H9 (cell line): ENCODE measurements at regions not wholly inside any gene's neighbourhood (a gene's known extent, or its start where the extent isn't known, plus 50 kb on each side); places are given as distances from the start of the nearest gene placed in this dataset.

ENCODE experiments used
- DNase-seq: peaks from one replicate; pipeline ENCODE4 v3.0.0-alpha.2; 2017
- H2AFZ ChIP-seq: one replicate; pipeline ENCODE4 v1.6.1; 2013; ENCODE audit warnings: mild to moderate bottlenecking, low read length, control low read depth, moderate library complexity
- H2AK5ac ChIP-seq: 2 replicates; pipeline ENCODE4 v1.6.1; 2013; ENCODE audit warnings: low read length, control low read depth, mixed read lengths; ENCODE audit not compliant: insufficient read length
- H2BK120ac ChIP-seq: one replicate; pipeline ENCODE4 v1.6.1; 2013; ENCODE audit warnings: low read depth, mild to moderate bottlenecking, low read length, control low read depth, inconsistent platforms; ENCODE audit not compliant: poor library complexity, severe bottlenecking
- H2BK12ac ChIP-seq: 2 replicates; pipeline ENCODE4 v1.6.1; 2013; ENCODE audit warnings: low read length, control low read depth, mixed read lengths, low read depth; ENCODE audit not compliant: insufficient read length
- H2BK15ac ChIP-seq: 2 replicates; pipeline ENCODE4 v1.6.1; 2013; ENCODE audit warnings: low read depth, low read length, control low read depth
- H2BK20ac ChIP-seq: one replicate; pipeline ENCODE4 v1.6.1; 2013; ENCODE audit warnings: low read depth, mild to moderate bottlenecking, low read length, control low read depth, inconsistent platforms; ENCODE audit not compliant: poor library complexity, severe bottlenecking
- H2BK5ac ChIP-seq: 2 replicates; pipeline ENCODE4 v1.6.1; 2013; ENCODE audit warnings: low read length, control low read depth, mixed read lengths; ENCODE audit not compliant: insufficient read length
- H3K14ac ChIP-seq: 2 replicates; pipeline ENCODE4 v1.6.1; 2013; ENCODE audit warnings: low read length, control low read depth; ENCODE audit not compliant: insufficient read depth
- H3K18ac ChIP-seq: 2 replicates; pipeline ENCODE4 v1.6.1; 2013; ENCODE audit warnings: low read depth, mild to moderate bottlenecking, mixed read lengths, low read length, control low read depth; ENCODE audit not compliant: insufficient read length
- H3K23ac ChIP-seq: 2 replicates; pipeline ENCODE4 v1.6.1; 2013; ENCODE audit warnings: low read length, control low read depth, mixed read lengths, low read depth; ENCODE audit not compliant: insufficient read length
- H3K23me2 ChIP-seq: 2 replicates; pipeline ENCODE4 v1.6.1; 2013; ENCODE audit warnings: low read depth, mild to moderate bottlenecking, mixed read lengths, low read length, control low read depth; ENCODE audit not compliant: insufficient read length, poor library complexity, severe bottlenecking
- H3K27ac ChIP-seq: 2 replicates; pipeline ENCODE4 v1.5.1; 2013; ENCODE audit warnings: low read length, control low read depth, mixed read lengths, low read depth; ENCODE audit not compliant: insufficient read length
- H3K27me3 ChIP-seq: 2 replicates; pipeline ENCODE4 v1.6.1; 2013; ENCODE audit warnings: low read length, control low read depth, inconsistent platforms; ENCODE audit not compliant: insufficient read depth
- H3K4ac ChIP-seq: 2 replicates; pipeline ENCODE4 v1.6.1; 2013; ENCODE audit warnings: low read depth, mild to moderate bottlenecking, control low read depth, inconsistent platforms, low read length, moderate library complexity
- H3K4me1 ChIP-seq: 2 replicates; pipeline ENCODE4 v1.6.1; 2013; ENCODE audit warnings: low read length, control low read depth, inconsistent platforms; ENCODE audit not compliant: insufficient read depth
- H3K4me2 ChIP-seq: 2 replicates; pipeline ENCODE4 v1.6.1; 2013; ENCODE audit warnings: low read length, control low read depth, mixed read lengths; ENCODE audit not compliant: insufficient read length, insufficient read depth
- H3K56ac ChIP-seq: 2 replicates; pipeline ENCODE4 v1.6.1; 2013; ENCODE audit warnings: low read depth, mild to moderate bottlenecking, mixed read lengths, low read length, control low read depth; ENCODE audit not compliant: insufficient read length
- H3K79me1 ChIP-seq: 2 replicates; pipeline ENCODE4 v1.6.1; 2013; ENCODE audit warnings: low read depth, mild to moderate bottlenecking, moderate library complexity, low read length, control low read depth, inconsistent platforms; ENCODE audit not compliant: insufficient read depth, poor library complexity, severe bottlenecking
- H3K79me2 ChIP-seq: 2 replicates; pipeline ENCODE4 v1.6.1; 2013; ENCODE audit warnings: low read length, control low read depth, inconsistent platforms; ENCODE audit not compliant: insufficient read depth
- H3K9ac ChIP-seq: 2 replicates; pipeline ENCODE4 v1.6.1; 2013; ENCODE audit warnings: low read length, control low read depth, mixed read lengths; ENCODE audit not compliant: insufficient read length; ENCODE audit errors: extremely low read depth
- H3K9me3 ChIP-seq: one replicate; pipeline ENCODE4 v1.6.1; 2013; ENCODE audit warnings: low read depth, low read length, inconsistent platforms; ENCODE audit not compliant: control insufficient read depth
- H3T11ph ChIP-seq: one replicate; pipeline ENCODE4 v1.6.1; 2013; ENCODE audit warnings: mild to moderate bottlenecking, low read length, control low read depth, inconsistent platforms
- H4K20me1 ChIP-seq: one replicate; pipeline ENCODE4 v1.6.1; 2013; ENCODE audit not compliant: control insufficient read depth, insufficient read length, insufficient read depth
- H4K5ac ChIP-seq: 2 replicates; pipeline ENCODE4 v1.6.1; 2013; ENCODE audit warnings: low read depth, mild to moderate bottlenecking, mixed read lengths, low read length, control low read depth; ENCODE audit not compliant: insufficient read length
- H4K8ac ChIP-seq: replicated peaks from 2 replicates; pipeline ENCODE4 v1.6.1; 2013; ENCODE audit warnings: low read length, control low read depth, mixed read lengths, low read depth; ENCODE audit not compliant: insufficient read length
- H4K91ac ChIP-seq: 2 replicates; pipeline ENCODE4 v1.6.1; 2013; ENCODE audit warnings: low read depth, mild to moderate bottlenecking, moderate library complexity, mixed read lengths, low read length, control low read depth; ENCODE audit not compliant: insufficient read length
- H3K27ac Mint-ChIP-seq, 3 experiments: 2 replicates in 2 of 3; 3 replicates in 1 of 3; pipeline ENCODE4 v1.8.0; 2020 to 2021; ENCODE audit warnings: mixed read lengths in 3 of 3, mild to moderate bottlenecking in 1 of 3, moderate library complexity in 1 of 3
- H3K27me3 Mint-ChIP-seq: 2 replicates; pipeline ENCODE4 v1.8.0; 2021; ENCODE audit warnings: low read depth, mild to moderate bottlenecking, moderate library complexity, mixed read lengths
- H3K36me3 Mint-ChIP-seq, 3 experiments: 2 replicates in 2 of 3; 3 replicates in 1 of 3; pipeline ENCODE4 v1.8.0; 2020 to 2021; ENCODE audit warnings: low read depth in 3 of 3, mixed read lengths in 3 of 3; ENCODE audit not compliant: insufficient read depth in 1 of 3
- H3K4me1 Mint-ChIP-seq, 2 experiments: 2 replicates each; pipeline ENCODE4 v1.8.0; 2020; ENCODE audit warnings: mixed read lengths in 2 of 2
- H3K4me3 Mint-ChIP-seq, 2 experiments: 2 replicates in 1 of 2; 3 replicates in 1 of 2; pipeline ENCODE4 v1.8.0; 2020 to 2021; ENCODE audit warnings: mild to moderate bottlenecking in 2 of 2, mixed read lengths in 2 of 2, moderate library complexity in 1 of 2
- H3K9me3 Mint-ChIP-seq, 2 experiments: 2 replicates in 1 of 2; 3 replicates in 1 of 2; pipeline ENCODE4 v1.8.0; 2020; ENCODE audit warnings: mild to moderate bottlenecking in 2 of 2, mixed read lengths in 2 of 2, moderate library complexity in 1 of 2
- CTCF ChIP-seq: fragments of 200-600 bp; sonication (generic); conservative IDR thresholded peaks from 3 replicates; pipeline ENCODE4 v1.8.0; 2021; ENCODE audit warnings: antibody characterized with exemption, mild to moderate bottlenecking
- WGBS: extraction: QIAGEN DNeasy Blood & Tissue Kit; methylation state at CpG from one replicate; pipeline ENCODE4 v1.1.7; 2013; ENCODE audit warnings: missing lambda C conversion rate, low lambda C conversion rate, mixed read lengths; ENCODE audit not compliant: insufficient read length; ENCODE audit errors: extremely low coverage; 5-methylcytosine and 5-hydroxymethylcytosine counted together

GRCh38 chr5:164185000-164185399 lies 679.6 kb downstream of the MAT2B start:
- H3K9me3 Mint-ChIP-seq, result no peaks in the 10 kb centered on the region
- Histone ChIP-seq H3K4me2 (no peak overlapping the region), H2AFZ (no peak overlapping the region), H3K4me1 (peaks cover 7% of the 10 kb centered on the region; the same call in 1 of the 2 replicates), H4K91ac (no peak overlapping the region), H4K8ac (no peak overlapping the region), H3K79me1 (no peaks in the 10 kb centered on the region), H4K5ac (no peak overlapping the region), H2BK120ac (no peak overlapping the region), H3K9me3 (no peaks in the 10 kb centered on the region), H3K27ac (no peak overlapping the region), H2BK12ac (no peak overlapping the region), H2BK20ac (no peak overlapping the region), H3K23ac (no peak overlapping the region), H3K79me2 (no peaks in the 10 kb centered on the region), H3K18ac (no peak overlapping the region), H3K56ac (no peak overlapping the region), H3K4ac (no peak overlapping the region), H2BK15ac (no peak overlapping the region), H2AK5ac (no peak overlapping the region), H4K20me1 (no peaks in the 10 kb centered on the region), H3K27me3 (no peaks in the 10 kb centered on the region), H3K23me2 (no peaks in the 10 kb centered on the region), H3K14ac (no peak overlapping the region), H3K9ac (no peak overlapping the region), H3T11ph (no peak overlapping the region), H2BK5ac (no peak overlapping the region)
- no peak for TF ChIP-seq CTCF
- H3K36me3 Mint-ChIP-seq, result no peaks in the 10 kb centered on the region
- 0 out of 7 replicates have a peak overlapping the region, but pooled peaks of 1 of the 3 experiments have one; percentile 50 for H3K27ac Mint-ChIP-seq
- WGBS, result no CpG with 5 or more reads among the region's 5 CpGs
- H3K27me3 Mint-ChIP-seq, result no peaks in the 10 kb centered on the region
- DNase-seq, result no peak
- H3K4me3 Mint-ChIP-seq, result no peak overlapping the region
- H3K4me1 Mint-ChIP-seq, result peaks cover 42 to 45% of the 10 kb centered on the region in 2 experiments
